Skeletal muscle tissue (tissue), 3 donors: ENCODE measurements at regions not wholly inside any gene's neighbourhood (a gene's known extent, or its start where the extent isn't known, plus 50 kb on each side); places are given as distances from the start of the nearest gene placed in this dataset.

Experiments used
- H3K27ac ChIP-seq: one replicate; pipeline ENCODE4 v1.7.0; 2013; ENCODE audit warnings: mild to moderate bottlenecking, low read depth, low read length, inconsistent platforms
- H3K27me3 ChIP-seq, 3 donors: one replicate each; pipeline ENCODE4 v1.7.0; 2013; ENCODE audit warnings: low read length in 3 of 3; ENCODE audit not compliant: control insufficient read depth in 3 of 3, insufficient read depth in 3 of 3
- H3K36me3 ChIP-seq, 3 donors: one replicate each; pipeline ENCODE4 v1.7.0; 2013; ENCODE audit warnings: low read length in 3 of 3; ENCODE audit not compliant: control insufficient read depth in 3 of 3, insufficient read depth in 3 of 3
- H3K4me1 ChIP-seq, 3 donors: one replicate each; pipeline ENCODE4 v1.7.0; 2013; ENCODE audit warnings: low read length in 3 of 3, mild to moderate bottlenecking in 3 of 3; ENCODE audit not compliant: control insufficient read depth in 3 of 3, insufficient read depth in 3 of 3
- H3K4me3 ChIP-seq, 3 donors: one replicate each; pipeline ENCODE4 v1.7.0; 2013; ENCODE audit warnings: low read length in 3 of 3
- H3K9ac ChIP-seq, 3 donors: one replicate each; pipeline ENCODE4 v1.7.0; 2013; ENCODE audit warnings: low read length in 3 of 3, mild to moderate bottlenecking in 3 of 3, moderate library complexity in 2 of 3, low read depth in 1 of 3
- H3K9me3 ChIP-seq, 3 donors: one replicate each; pipeline ENCODE4 v1.7.0; 2013; ENCODE audit warnings: low read length in 3 of 3; ENCODE audit not compliant: control insufficient read depth in 3 of 3
- donor health status: Osteomylitis.

GRCh38 chr5:88480245-88480644 is 211.6 kb upstream of the TMEM161B start:
- Histone ChIP-seq H3K4me1 (no peaks in the 10 kb centered on the region), H3K4me3 (no peak overlapping the region), H3K27ac (no peak overlapping the region), H3K9me3 (no peaks in the 10 kb centered on the region), H3K36me3 (no peaks in the 10 kb centered on the region), H3K9ac (no peak overlapping the region), H3K27me3 (no peaks in the 10 kb centered on the region)

DNA sequence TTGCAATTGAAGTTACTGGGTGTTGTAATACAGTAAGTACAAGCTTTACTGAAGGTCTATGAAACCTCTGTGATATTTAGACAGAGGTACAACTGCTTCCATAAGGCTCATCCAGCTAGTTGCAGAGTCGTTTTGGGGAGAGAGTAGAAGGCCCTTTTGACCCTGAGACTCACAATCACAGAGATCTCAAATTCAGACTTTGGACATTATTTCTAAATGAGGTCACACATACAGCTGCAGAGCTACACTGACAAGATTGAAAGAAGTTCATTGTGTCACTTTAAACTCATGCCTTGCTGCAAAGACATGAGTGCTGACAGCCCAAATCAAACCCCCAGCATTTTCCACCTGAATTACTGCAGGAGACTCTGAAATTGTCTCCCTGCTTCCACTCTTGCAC is 205.9 kb upstream of the TMEM161B start:
- Histone ChIP-seq H3K36me3 (no peaks in the 10 kb centered on the region), H3K4me1 (no peaks in the 10 kb centered on the region), H3K9me3 (no peaks in the 10 kb centered on the region), H3K4me3 (no peak overlapping the region), H3K27me3 (no peaks in the 10 kb centered on the region), H3K9ac (no peak overlapping the region), H3K27ac (no peak overlapping the region)

- Histone ChIP-seq H3K4me3 (no peak overlapping the region), H3K27ac (no peak overlapping the region), H3K9ac (no peak overlapping the region), H3K9me3 (no peaks in the 10 kb centered on the region), H3K36me3 (no peaks in the 10 kb centered on the region), H3K4me1 (no peaks in the 10 kb centered on the region), H3K27me3 (no peaks in the 10 kb centered on the region)
Observed at GRCh38 chr5:88470745-88471144, 202.1 kb upstream of the TMEM161B start.

GRCh38 chr5:88459971-88460370 is 191.3 kb upstream of the TMEM161B start:
- no peaks in the 10 kb centered on the region for H3K4me1 ChIP-seq
- H3K27ac ChIP-seq, result no peak overlapping the region
- H3K9me3 ChIP-seq, result no peaks in the 10 kb centered on the region
- H3K36me3 ChIP-seq, result no peaks in the 10 kb centered on the region
- H3K9ac ChIP-seq, result no peak overlapping the region
- no peaks in the 10 kb centered on the region for H3K27me3 ChIP-seq
- no peak overlapping the region for H3K4me3 ChIP-seq

DNA sequence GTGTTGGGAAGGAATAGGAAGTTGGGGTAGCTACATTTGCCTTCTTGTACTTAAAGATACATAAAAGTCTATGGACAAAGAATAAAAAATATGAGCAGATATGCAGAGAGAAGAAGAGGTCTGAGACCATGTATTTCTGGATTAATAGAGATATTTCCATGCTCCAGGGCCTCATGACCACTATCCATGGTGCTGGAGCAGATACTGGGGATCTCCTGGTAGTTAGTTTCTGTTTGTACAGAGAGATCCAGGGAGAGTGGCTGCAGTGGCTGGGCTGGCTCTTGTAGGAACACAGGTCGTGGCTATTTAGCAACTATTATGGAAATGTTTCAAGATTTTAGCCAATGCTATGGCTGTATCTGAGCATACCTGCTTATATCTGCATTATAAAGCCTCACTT is 184.2 kb upstream of the TMEM161B start:
- no peak overlapping the region for H3K9ac ChIP-seq
- no peaks in the 10 kb centered on the region for H3K27me3 ChIP-seq
- no peaks in the 10 kb centered on the region for H3K9me3 ChIP-seq
- H3K4me1 ChIP-seq, result no peaks in the 10 kb centered on the region
- no peak overlapping the region for H3K4me3 ChIP-seq
- no peak overlapping the region for H3K27ac ChIP-seq
- no peaks in the 10 kb centered on the region for H3K36me3 ChIP-seq

- Histone ChIP-seq H3K27me3 (no peaks in the 10 kb centered on the region), H3K4me3 (no peak overlapping the region), H3K36me3 (no peaks in the 10 kb centered on the region), H3K4me1 (no peaks in the 10 kb centered on the region), H3K9me3 (no peaks in the 10 kb centered on the region), H3K27ac (no peak overlapping the region), H3K9ac (no peak overlapping the region)
Observed at GRCh38 chr5:88450239-88450638, 181.6 kb upstream of the TMEM161B start.

DNA sequence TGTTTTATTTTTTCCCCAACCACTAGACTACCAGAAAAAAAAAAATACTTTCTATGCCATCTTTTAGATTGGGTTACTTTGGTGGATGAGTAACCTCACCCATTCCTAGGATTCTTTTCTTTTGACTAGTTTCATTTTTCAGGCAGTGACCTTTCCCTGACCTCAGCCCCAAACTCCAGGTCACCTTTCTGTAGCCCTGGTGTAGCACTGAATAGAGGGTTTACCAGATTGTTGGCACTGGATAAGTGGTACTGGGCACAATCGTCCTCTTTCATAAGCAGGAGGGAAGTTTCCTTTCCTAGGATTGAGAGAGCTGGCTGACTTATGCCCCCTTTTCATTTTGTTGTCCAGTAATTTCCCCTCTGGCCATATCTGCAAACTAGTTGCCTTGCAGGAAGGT is 169.4 kb upstream of the TMEM161B start:
- Histone ChIP-seq H3K4me1 (no peaks in the 10 kb centered on the region), H3K9ac (no peak overlapping the region), H3K27me3 (no peaks in the 10 kb centered on the region), H3K4me3 (no peak overlapping the region), H3K36me3 (no peaks in the 10 kb centered on the region), H3K9me3 (no peaks in the 10 kb centered on the region), H3K27ac (no peak overlapping the region)

- Histone ChIP-seq H3K36me3 (no peaks in the 10 kb centered on the region), H3K4me3 (no peak overlapping the region), H3K4me1 (no peaks in the 10 kb centered on the region), H3K27ac (no peak overlapping the region), H3K9ac (no peak overlapping the region), H3K27me3 (no peaks in the 10 kb centered on the region), H3K9me3 (no peaks in the 10 kb centered on the region)
Observed at GRCh38 chr5:88436290-88436689, 167.6 kb upstream of the TMEM161B start.

DNA sequence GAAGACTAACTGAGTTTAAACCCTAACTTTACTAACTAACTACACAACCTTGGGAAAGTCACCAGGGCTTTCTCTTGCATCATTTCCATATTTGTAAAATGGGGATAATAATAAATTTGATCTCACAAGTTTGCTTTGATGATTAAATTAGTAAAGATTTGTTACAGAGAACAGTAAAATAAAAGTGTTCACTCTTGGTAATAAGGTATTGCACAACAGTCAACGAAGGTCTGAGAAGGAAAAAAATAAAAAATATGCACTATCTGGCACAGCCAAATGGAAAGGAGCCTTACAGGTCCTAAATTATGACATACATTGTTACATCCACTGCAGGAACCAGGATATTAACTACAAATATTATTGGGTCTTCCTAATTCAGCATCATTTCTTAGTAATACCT is 160.0 kb upstream of the TMEM161B start:
- no peaks in the 10 kb centered on the region for H3K36me3 ChIP-seq

DNA sequence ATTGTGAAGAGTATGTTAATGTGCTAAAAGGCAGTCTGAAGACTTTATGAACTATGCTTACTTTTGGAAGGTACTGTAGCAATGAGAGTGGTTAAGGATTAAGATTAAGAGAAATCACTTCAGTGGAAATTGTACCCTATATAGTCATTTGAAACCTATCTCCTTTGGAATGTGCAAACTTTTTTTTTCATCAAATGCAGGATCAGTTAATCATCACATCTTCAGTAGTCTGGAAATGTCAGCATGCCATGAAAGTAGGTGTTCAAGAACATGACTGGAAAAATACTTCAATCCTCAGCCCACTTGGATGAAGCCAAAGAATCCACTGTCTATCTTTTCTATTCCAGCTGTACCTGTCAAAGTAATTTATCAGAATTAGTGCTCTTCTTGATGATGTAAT is 157.8 kb upstream of the TMEM161B start:
- no peak overlapping the region for H3K27ac ChIP-seq
- no peaks in the 10 kb centered on the region for H3K9me3 ChIP-seq
- no peaks in the 10 kb centered on the region for H3K27me3 ChIP-seq
- no peak overlapping the region for H3K4me3 ChIP-seq
- H3K4me1 ChIP-seq, result no peaks in the 10 kb centered on the region
- H3K36me3 ChIP-seq, result no peaks in the 10 kb centered on the region
- H3K9ac ChIP-seq, result no peak overlapping the region

More for the DNA sequence above, 160.0 kb upstream of the TMEM161B start:
- no peak overlapping the region for H3K27ac ChIP-seq
- H3K9ac ChIP-seq, result no peak overlapping the region
- H3K4me3 ChIP-seq, result no peak overlapping the region
- H3K27me3 ChIP-seq, result no peaks in the 10 kb centered on the region
- no peaks in the 10 kb centered on the region for H3K9me3 ChIP-seq
- no peaks in the 10 kb centered on the region for H3K4me1 ChIP-seq

GRCh38 chr5:88425124-88425523 is 156.5 kb upstream of the TMEM161B start:
- no peak overlapping the region for H3K27ac ChIP-seq
- H3K4me1 ChIP-seq, result no peaks in the 10 kb centered on the region
- no peaks in the 10 kb centered on the region for H3K9me3 ChIP-seq
- no peak overlapping the region for H3K4me3 ChIP-seq
- no peaks in the 10 kb centered on the region for H3K36me3 ChIP-seq
- no peak overlapping the region for H3K9ac ChIP-seq
- no peaks in the 10 kb centered on the region for H3K27me3 ChIP-seq
